VCaP (cell line): ENCODE measurements at regions not wholly inside any gene's neighbourhood (a gene's known extent, or its start where the extent isn't known, plus 50 kb on each side); places are given as distances from the start of the nearest gene placed in this dataset.

Experiments
- H3K27ac ChIP-seq: fragments of 450-650 bp; 2 replicates; pipeline ENCODE4 v1.5.1; 2017
- CTCF ChIP-seq: fragments of 450-650 bp; conservative IDR thresholded peaks from 2 replicates; pipeline ENCODE4 v1.5.1; 2017; ENCODE audit warnings: mild to moderate bottlenecking, moderate library complexity

- no peak for TF ChIP-seq CTCF
- H3K27ac ChIP-seq = no peak overlapping the region
Observed at GRCh38 chr1:60832367-60832766, 250.0 kb upstream of the NFIA start.

- TF ChIP-seq CTCF = no peak
- H3K27ac ChIP-seq = no peak overlapping the region
Observed at GRCh38 chr1:60831780-60832179, 250.6 kb upstream of the NFIA start.

GRCh38 chr1:60828944-60829343, 253.4 kb upstream of the NFIA start:
- TF ChIP-seq CTCF = no peak
- no peak overlapping the region for H3K27ac ChIP-seq

GRCh38 chr1:60826320-60827094, 255.9 kb upstream of the NFIA start:
- TF ChIP-seq CTCF = no peak
- H3K27ac ChIP-seq = no peak overlapping the region

GRCh38 chr1:60825593-60825992, 256.8 kb upstream of the NFIA start:
- TF ChIP-seq CTCF = no peak
- H3K27ac ChIP-seq = no peak overlapping the region

- TF ChIP-seq CTCF = no peak
Observed at GRCh38 chr1:60823151-60823550, 259.2 kb upstream of the NFIA start.

GRCh38 chr1:60822252-60822651, 260.1 kb upstream of the NFIA start:
- no peak overlapping the region for H3K27ac ChIP-seq
- TF ChIP-seq CTCF = no peak

More at GRCh38 chr1:60823151-60823550, 259.2 kb upstream of the NFIA start:
- H3K27ac ChIP-seq = no peak overlapping the region
